WERI-Rb-1 (cell line): ENCODE measurements at regions not wholly inside any gene's neighbourhood (a gene's known extent, or its start where the extent isn't known, plus 50 kb on each side); places are given as distances from the start of the nearest gene placed in this dataset.

Experiments used
- DNase-seq: peaks from one replicate; pipeline ENCODE4 v3.0.0-alpha.2; 2020
- H3K27ac ChIP-seq: fragments of 250-450 bp; sonication (Bioruptor Pico); 2 replicates; pipeline ENCODE4 v1.5.1; 2020; ENCODE audit warnings: mild to moderate bottlenecking, moderate library complexity
- H3K27me3 ChIP-seq: fragments of 250-450 bp; sonication (Bioruptor Pico); 2 replicates; pipeline ENCODE4 v1.5.1; 2021; ENCODE audit warnings: mild to moderate bottlenecking, low read depth, moderate library complexity; ENCODE audit not compliant: insufficient read depth, severe bottlenecking
- H3K36me3 ChIP-seq: fragments of 250-450 bp; sonication (Bioruptor Pico); 2 replicates; pipeline ENCODE4 v1.5.1; 2020; ENCODE audit warnings: mild to moderate bottlenecking, moderate library complexity
- H3K4me3 ChIP-seq: 2 replicates; pipeline ENCODE4 v1.5.1; 2011; ENCODE audit warnings: low read depth, mild to moderate bottlenecking, control low read depth, low read length
- H3K9me3 ChIP-seq: fragments of 250-450 bp; sonication (Bioruptor Pico); 2 replicates; pipeline ENCODE4 v1.5.1; 2021; ENCODE audit warnings: mild to moderate bottlenecking, moderate library complexity; ENCODE audit not compliant: severe bottlenecking
- TF ChIP-seq, protein P1 (sequence below): IDR thresholded peaks from 2 replicates; pipeline ENCODE4 v1.5.1; 2011; ENCODE audit warnings: low read depth, mild to moderate bottlenecking, control low read depth, inconsistent platforms, low read length

GRCh38 chr1:220327106-220327505 lies 54.9 kb upstream of the RAB3GAP2 start:
- Histone ChIP-seq H3K27ac (no peak overlapping the region), H3K4me3 (no peak overlapping the region), H3K36me3 (no peaks in the 10 kb centered on the region), H3K9me3 (no peaks in the 10 kb centered on the region), H3K27me3 (no peaks in the 10 kb centered on the region)
- DNase-seq: no peak
- TF ChIP-seq, protein P1, sequence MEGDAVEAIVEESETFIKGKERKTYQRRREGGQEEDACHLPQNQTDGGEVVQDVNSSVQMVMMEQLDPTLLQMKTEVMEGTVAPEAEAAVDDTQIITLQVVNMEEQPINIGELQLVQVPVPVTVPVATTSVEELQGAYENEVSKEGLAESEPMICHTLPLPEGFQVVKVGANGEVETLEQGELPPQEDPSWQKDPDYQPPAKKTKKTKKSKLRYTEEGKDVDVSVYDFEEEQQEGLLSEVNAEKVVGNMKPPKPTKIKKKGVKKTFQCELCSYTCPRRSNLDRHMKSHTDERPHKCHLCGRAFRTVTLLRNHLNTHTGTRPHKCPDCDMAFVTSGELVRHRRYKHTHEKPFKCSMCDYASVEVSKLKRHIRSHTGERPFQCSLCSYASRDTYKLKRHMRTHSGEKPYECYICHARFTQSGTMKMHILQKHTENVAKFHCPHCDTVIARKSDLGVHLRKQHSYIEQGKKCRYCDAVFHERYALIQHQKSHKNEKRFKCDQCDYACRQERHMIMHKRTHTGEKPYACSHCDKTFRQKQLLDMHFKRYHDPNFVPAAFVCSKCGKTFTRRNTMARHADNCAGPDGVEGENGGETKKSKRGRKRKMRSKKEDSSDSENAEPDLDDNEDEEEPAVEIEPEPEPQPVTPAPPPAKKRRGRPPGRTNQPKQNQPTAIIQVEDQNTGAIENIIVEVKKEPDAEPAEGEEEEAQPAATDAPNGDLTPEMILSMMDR: no peak

GRCh38 chr1:220326578-220326977 lies 54.3 kb upstream of the RAB3GAP2 start:
- TF ChIP-seq, protein P1: no peak
- Histone ChIP-seq H3K27me3 (no peaks in the 10 kb centered on the region), H3K27ac (no peak overlapping the region), H3K36me3 (no peaks in the 10 kb centered on the region), H3K9me3 (no peaks in the 10 kb centered on the region), H3K4me3 (no peak overlapping the region)
- no peak for DNase-seq

- TF ChIP-seq, protein P1: no peak
- no peak for DNase-seq
- Histone ChIP-seq H3K27me3 (no peaks in the 10 kb centered on the region), H3K9me3 (no peaks in the 10 kb centered on the region), H3K4me3 (no peak overlapping the region), H3K36me3 (no peaks in the 10 kb centered on the region), H3K27ac (no peak overlapping the region)
Measured at GRCh38 chr1:220325306-220325995, 53.2 kb upstream of the RAB3GAP2 start.

DNA sequence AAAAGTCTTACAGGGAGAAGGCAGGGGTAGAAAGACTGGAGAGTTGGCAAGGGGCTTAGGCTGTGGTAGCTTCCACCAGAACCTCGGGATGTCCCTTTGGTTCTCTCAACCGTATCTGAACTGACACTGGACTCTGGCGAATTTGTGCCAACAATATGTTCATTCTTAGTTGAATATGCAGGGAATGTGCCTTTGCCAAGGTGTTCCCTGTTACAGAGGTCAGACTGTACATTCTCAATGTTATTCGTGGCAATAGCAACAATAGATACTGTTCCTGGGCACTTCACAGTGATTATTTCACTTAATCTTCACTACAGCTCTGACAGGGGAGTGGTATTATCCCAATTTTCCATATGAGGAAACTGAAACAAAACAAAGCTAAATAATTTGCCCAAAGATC lies 51.5 kb upstream of the RAB3GAP2 start:
- Histone ChIP-seq H3K9me3 (no peaks in the 10 kb centered on the region), H3K4me3 (no peak overlapping the region), H3K27me3 (no peaks in the 10 kb centered on the region), H3K27ac (no peak overlapping the region), H3K36me3 (no peaks in the 10 kb centered on the region)
- no peak for DNase-seq
- TF ChIP-seq, protein P1: no peak

DNA sequence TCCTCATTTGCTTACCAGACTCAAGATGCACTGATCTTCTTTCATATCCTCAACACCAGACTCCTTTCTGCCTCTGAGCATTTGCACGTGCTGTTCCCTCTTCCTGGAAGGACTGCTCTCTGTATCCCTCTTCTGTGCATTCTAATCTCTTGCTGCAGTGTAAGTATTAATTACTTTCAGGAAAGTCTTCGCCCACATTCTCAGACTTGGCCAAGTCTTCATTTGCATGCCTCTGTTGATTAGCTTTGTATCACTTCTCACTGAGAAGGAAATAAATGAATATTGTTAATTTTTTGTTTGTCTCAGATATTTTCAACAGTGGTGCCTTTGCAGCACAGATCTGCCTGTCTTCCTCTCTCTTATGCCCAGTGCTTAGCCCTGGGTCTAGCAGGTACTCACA lies 50.3 kb upstream of the RAB3GAP2 start:
- no peak overlapping the region for H3K27ac ChIP-seq
- no peak overlapping the region for H3K4me3 ChIP-seq
- no peak for DNase-seq
- TF ChIP-seq, protein P1: no peak
- no peaks in the 10 kb centered on the region for H3K36me3 ChIP-seq
- H3K27me3 ChIP-seq: no peaks in the 10 kb centered on the region
- H3K9me3 ChIP-seq: no peaks in the 10 kb centered on the region
